ENCODE measurements at regions not wholly inside any gene's neighbourhood (a gene's known extent, or its start where the extent isn't known, plus 50 kb on each side); places are given as distances from the start of the nearest gene placed in this dataset.

DNA sequence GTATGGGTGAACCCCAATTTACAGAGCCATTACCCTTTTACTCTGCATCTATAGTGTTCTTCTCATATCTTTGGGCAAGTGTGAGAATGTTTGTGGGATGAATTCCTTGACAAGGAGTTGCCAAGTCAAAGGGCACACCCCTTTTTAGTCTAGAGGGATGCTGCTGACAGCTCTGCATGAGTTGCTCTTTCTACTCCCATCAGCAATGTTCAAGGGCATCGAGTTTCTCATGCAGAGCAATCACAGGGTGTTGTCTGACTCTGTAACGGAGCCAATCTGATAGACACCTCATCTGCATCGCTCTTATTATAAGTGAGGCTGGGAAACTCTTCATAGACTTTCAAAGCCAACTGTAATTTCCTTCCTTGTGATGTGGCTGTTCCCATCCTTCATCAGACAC, 77.4 kb downstream of the EDN3 start:
- TF ChIP-seq, protein P1, sequence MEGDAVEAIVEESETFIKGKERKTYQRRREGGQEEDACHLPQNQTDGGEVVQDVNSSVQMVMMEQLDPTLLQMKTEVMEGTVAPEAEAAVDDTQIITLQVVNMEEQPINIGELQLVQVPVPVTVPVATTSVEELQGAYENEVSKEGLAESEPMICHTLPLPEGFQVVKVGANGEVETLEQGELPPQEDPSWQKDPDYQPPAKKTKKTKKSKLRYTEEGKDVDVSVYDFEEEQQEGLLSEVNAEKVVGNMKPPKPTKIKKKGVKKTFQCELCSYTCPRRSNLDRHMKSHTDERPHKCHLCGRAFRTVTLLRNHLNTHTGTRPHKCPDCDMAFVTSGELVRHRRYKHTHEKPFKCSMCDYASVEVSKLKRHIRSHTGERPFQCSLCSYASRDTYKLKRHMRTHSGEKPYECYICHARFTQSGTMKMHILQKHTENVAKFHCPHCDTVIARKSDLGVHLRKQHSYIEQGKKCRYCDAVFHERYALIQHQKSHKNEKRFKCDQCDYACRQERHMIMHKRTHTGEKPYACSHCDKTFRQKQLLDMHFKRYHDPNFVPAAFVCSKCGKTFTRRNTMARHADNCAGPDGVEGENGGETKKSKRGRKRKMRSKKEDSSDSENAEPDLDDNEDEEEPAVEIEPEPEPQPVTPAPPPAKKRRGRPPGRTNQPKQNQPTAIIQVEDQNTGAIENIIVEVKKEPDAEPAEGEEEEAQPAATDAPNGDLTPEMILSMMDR (conservative IDR thresholded peaks at IDR 0.05; ENCODE audit: low read length), result no peak
- no peak for TF ChIP-seq EZH2phosphoT487 (IDR thresholded peaks at IDR 0.05; ENCODE audit: borderline replicate concordance, low read depth, low read length)

Measured in OCI-LY7 (cell line).